MM.1S (cell line): ENCODE measurements at regions not wholly inside any gene's neighbourhood (a gene's known extent, or its start where the extent isn't known, plus 50 kb on each side); places are given as distances from the start of the nearest gene placed in this dataset.

Source experiments
- DNase-seq: peaks from one replicate; pipeline ENCODE4 v3.0.0-alpha.2; 2015
- H2AFZ ChIP-seq: fragments of 300-600 bp; sonication (generic); 2 replicates; pipeline ENCODE4 v1.6.0; 2016; ENCODE audit warnings: antibody characterized with exemption, low read length
- H3F3A ChIP-seq: fragments of 300-600 bp; sonication (generic); 2 replicates; pipeline ENCODE4 v1.6.1; 2016; ENCODE audit warnings: mild to moderate bottlenecking, antibody characterized with exemption, low read length, moderate library complexity, mixed read lengths; ENCODE audit not compliant: insufficient read depth
- H3K27ac ChIP-seq: fragments of 300-600 bp; sonication (generic); 2 replicates; pipeline ENCODE4 v1.5.1; 2016; ENCODE audit warnings: mild to moderate bottlenecking, low read length
- H3K27me3 ChIP-seq: fragments of 300-600 bp; sonication (generic); replicated peaks from 2 replicates; pipeline ENCODE4 v1.6.0; 2016; ENCODE audit warnings: low read length; ENCODE audit not compliant: insufficient read depth
- H3K36me3 ChIP-seq: fragments of 300-600 bp; sonication (generic); replicated peaks from 2 replicates; pipeline ENCODE4 v1.6.1; 2016; ENCODE audit warnings: mild to moderate bottlenecking, low read length, mixed read lengths; ENCODE audit not compliant: insufficient read depth
- H3K4me1 ChIP-seq: fragments of 300-600 bp; sonication (generic); 2 replicates; pipeline ENCODE4 v1.6.1; 2016; ENCODE audit warnings: low read length, mixed read lengths
- H3K4me2 ChIP-seq: fragments of 300-600 bp; sonication (generic); 2 replicates; pipeline ENCODE4 v1.6.0; 2016; ENCODE audit warnings: low read depth, low read length
- H3K4me3 ChIP-seq: fragments of 300-600 bp; sonication (generic); 2 replicates; pipeline ENCODE4 v1.5.1; 2016; ENCODE audit warnings: low read length, mixed read lengths
- H3K79me2 ChIP-seq: fragments of 300-600 bp; sonication (generic); 2 replicates; pipeline ENCODE4 v1.6.1; 2016; ENCODE audit warnings: mixed run types, low read length, mixed read lengths
- H3K9ac ChIP-seq: fragments of 300-600 bp; sonication (generic); 2 replicates; pipeline ENCODE4 v1.6.1; 2016; ENCODE audit warnings: low read length, mixed read lengths
- H3K9me2 ChIP-seq: fragments of 300-600 bp; sonication (generic); replicated peaks from 2 replicates; pipeline ENCODE4 v1.6.1; 2016; ENCODE audit warnings: mild to moderate bottlenecking, low read length, mixed read lengths; ENCODE audit not compliant: insufficient read depth
- H3K9me3 ChIP-seq: fragments of 300-600 bp; sonication (generic); replicated peaks from 2 replicates; pipeline ENCODE4 v1.6.1; 2016; ENCODE audit warnings: mild to moderate bottlenecking, low read length, mixed read lengths; ENCODE audit not compliant: insufficient read depth
- H4K20me1 ChIP-seq: fragments of 300-600 bp; sonication (generic); 2 replicates; pipeline ENCODE4 v1.6.1; 2016; ENCODE audit warnings: mild to moderate bottlenecking, low read length, moderate library complexity, mixed read lengths; ENCODE audit not compliant: insufficient read depth
- EZH2 ChIP-seq: fragments of 300-600 bp; sonication (generic); optimal IDR thresholded peaks from 2 replicates; pipeline ENCODE3; 2017; ENCODE audit warnings: low read depth, mild to moderate bottlenecking, antibody characterized with exemption, low read length, mixed read lengths
- EZH2phosphoT487 ChIP-seq: fragments of 300-600 bp; sonication (generic); IDR thresholded peaks from 2 replicates; pipeline ENCODE4 v1.6.1; 2018; ENCODE audit warnings: antibody characterized with exemption, low read length
- TF ChIP-seq, protein P1 (sequence below): fragments of 300-600 bp; sonication (generic); IDR thresholded peaks from 2 replicates; pipeline ENCODE4 v1.5.1; 2016; ENCODE audit warnings: antibody characterized with exemption, low read length, mixed read lengths

DNA sequence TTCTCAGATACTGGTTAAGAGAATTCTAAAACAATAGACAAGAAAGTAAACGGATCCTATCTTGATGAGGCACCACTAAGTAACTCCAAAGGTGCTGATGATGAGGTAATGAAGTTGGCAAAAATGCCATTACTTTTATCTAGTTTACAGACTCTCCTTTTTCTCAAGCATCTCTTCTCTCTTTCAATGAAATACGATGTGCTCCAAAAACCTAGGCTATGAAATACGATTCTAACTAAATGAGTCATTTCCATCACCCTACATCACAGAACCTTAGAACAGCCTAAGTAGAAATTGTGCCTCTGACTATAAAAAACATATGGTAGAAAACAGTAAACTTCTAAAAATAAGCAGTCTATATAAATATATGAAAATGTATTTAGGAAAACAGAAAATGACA is 58.9 kb upstream of the ARHGAP32 start:
- H4K20me1 ChIP-seq: no peaks in the 10 kb centered on the region
- no peaks in the 10 kb centered on the region for H3K9me3 ChIP-seq
- H3K27me3 ChIP-seq: no peaks in the 10 kb centered on the region
- no peak overlapping the region for H2AFZ ChIP-seq
- H3K79me2 ChIP-seq: no peaks in the 10 kb centered on the region
- no peak overlapping the region for H3K27ac ChIP-seq
- H3K9ac ChIP-seq: no peak overlapping the region
- 0 out of 2 replicates have a peak, but pooled peaks cover 5% of the 10 kb centered on the region for H3F3A ChIP-seq
- peaks cover 15% of the 10 kb centered on the region for H3K4me1 ChIP-seq
- H3K4me2 ChIP-seq: peak overlapping the region; percentile 34; the same call in 1 of the 2 replicates
- no peaks in the 10 kb centered on the region for H3K36me3 ChIP-seq
- TF ChIP-seq EZH2 (no peak), EZH2phosphoT487 (no peak)
- TF ChIP-seq, protein P1, sequence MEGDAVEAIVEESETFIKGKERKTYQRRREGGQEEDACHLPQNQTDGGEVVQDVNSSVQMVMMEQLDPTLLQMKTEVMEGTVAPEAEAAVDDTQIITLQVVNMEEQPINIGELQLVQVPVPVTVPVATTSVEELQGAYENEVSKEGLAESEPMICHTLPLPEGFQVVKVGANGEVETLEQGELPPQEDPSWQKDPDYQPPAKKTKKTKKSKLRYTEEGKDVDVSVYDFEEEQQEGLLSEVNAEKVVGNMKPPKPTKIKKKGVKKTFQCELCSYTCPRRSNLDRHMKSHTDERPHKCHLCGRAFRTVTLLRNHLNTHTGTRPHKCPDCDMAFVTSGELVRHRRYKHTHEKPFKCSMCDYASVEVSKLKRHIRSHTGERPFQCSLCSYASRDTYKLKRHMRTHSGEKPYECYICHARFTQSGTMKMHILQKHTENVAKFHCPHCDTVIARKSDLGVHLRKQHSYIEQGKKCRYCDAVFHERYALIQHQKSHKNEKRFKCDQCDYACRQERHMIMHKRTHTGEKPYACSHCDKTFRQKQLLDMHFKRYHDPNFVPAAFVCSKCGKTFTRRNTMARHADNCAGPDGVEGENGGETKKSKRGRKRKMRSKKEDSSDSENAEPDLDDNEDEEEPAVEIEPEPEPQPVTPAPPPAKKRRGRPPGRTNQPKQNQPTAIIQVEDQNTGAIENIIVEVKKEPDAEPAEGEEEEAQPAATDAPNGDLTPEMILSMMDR: no peak
- DNase-seq: no peak
- no peaks in the 10 kb centered on the region for H3K9me2 ChIP-seq
- no peak overlapping the region for H3K4me3 ChIP-seq

DNA sequence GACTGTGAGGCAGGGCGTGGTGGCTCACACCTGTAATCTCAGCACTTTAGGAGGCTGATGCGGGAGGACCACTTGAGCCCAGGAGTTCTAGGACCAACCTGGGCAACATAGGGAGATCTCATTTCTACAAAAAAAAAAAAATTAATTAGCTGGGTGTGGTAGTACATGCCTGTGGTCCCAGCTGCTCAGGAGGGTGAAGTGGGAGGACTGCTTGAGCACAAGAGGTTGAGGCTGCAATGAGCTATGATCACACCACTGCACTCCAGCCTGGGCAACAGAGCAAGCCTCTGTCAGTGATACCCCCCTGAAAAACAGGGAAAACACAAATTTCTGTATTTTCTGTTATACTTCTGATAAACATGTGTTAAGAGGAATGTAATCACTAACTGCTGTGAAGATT is 57.8 kb upstream of the ARHGAP32 start:
- Histone ChIP-seq H3K27ac (no peak overlapping the region), H3K4me1 (peaks cover 15% of the 10 kb centered on the region), H3K9ac (no peak overlapping the region), H3F3A (0 out of 2 replicates have a peak, but pooled peaks cover 5% of the 10 kb centered on the region), H3K36me3 (no peaks in the 10 kb centered on the region), H2AFZ (no peak overlapping the region), H3K27me3 (no peaks in the 10 kb centered on the region), H3K4me3 (no peak overlapping the region), H3K79me2 (no peaks in the 10 kb centered on the region), H3K4me2 (0 out of 2 replicates have a peak overlapping the region, but pooled peaks have one; percentile 34), H4K20me1 (no peaks in the 10 kb centered on the region), H3K9me2 (no peaks in the 10 kb centered on the region), H3K9me3 (no peaks in the 10 kb centered on the region)
- no peak for DNase-seq
- TF ChIP-seq EZH2phosphoT487 (no peak), EZH2 (no peak)
- TF ChIP-seq, protein P1: no peak

DNA sequence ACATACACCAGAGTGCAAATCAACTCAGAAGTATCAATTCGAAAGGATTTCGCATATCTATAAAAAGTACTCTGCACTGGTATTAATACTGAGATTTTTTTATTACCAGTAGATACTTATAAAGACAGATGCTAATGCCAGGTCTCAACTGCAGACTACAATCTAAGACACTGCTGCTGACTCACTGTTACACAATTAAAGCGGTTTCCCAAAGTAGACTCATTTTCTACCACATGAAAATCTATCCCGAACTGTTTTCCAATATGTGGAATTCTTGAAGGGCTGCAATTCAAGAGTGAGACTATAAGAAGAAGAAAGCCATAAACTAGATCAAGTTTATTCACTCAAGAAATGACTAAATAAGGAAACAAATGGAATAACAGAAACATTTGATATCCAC is 57.2 kb upstream of the ARHGAP32 start:
- H3K79me2 ChIP-seq: no peaks in the 10 kb centered on the region
- H3K4me2 ChIP-seq: no peak overlapping the region
- H3K36me3 ChIP-seq: no peaks in the 10 kb centered on the region
- H3K4me1 ChIP-seq: peaks cover 15% of the 10 kb centered on the region
- no peaks in the 10 kb centered on the region for H3K9me2 ChIP-seq
- 0 out of 2 replicates have a peak, but pooled peaks cover 5% of the 10 kb centered on the region for H3F3A ChIP-seq
- H3K9ac ChIP-seq: no peak overlapping the region
- no peaks in the 10 kb centered on the region for H3K9me3 ChIP-seq
- H3K27ac ChIP-seq: no peak overlapping the region
- no peak overlapping the region for H2AFZ ChIP-seq
- H4K20me1 ChIP-seq: no peaks in the 10 kb centered on the region
- DNase-seq: no peak
- TF ChIP-seq EZH2phosphoT487 (no peak), EZH2 (no peak)
- TF ChIP-seq, protein P1: no peak
- no peaks in the 10 kb centered on the region for H3K27me3 ChIP-seq
- H3K4me3 ChIP-seq: no peak overlapping the region
